Activated T-helper 2 cell treated with anti-CD3 and anti-CD28 coated beads, Interferon-gamma antibody, Interleukin-2, Interleukin-4, amounts not matched to agents 10 μg/mL and 5 μg/mL and 100 μg/mL, durations not matched to agents 14 hours and 24 hours and 36 hours (primary cell): ENCODE measurements at regions not wholly inside any gene's neighbourhood (a gene's known extent, or its start where the extent isn't known, plus 50 kb on each side); places are given as distances from the start of the nearest gene placed in this dataset.
"Not testable (repeated sequence)": the region's sequence is repeated elsewhere in the genome, so short reads cannot be mapped to it uniquely, and the experiment has no call there.

Source experiments
- DNase-seq: peaks from one replicate; pipeline ENCODE4 v3.0.0; 2021; ENCODE audit warnings: low spot score
- H3K27ac Mint-ChIP-seq: one replicate; pipeline ENCODE4 v1.8.0; 2021; ENCODE audit warnings: mixed read lengths
- H3K27me3 Mint-ChIP-seq: one replicate; pipeline ENCODE4 v1.8.0; 2021; ENCODE audit warnings: low read depth, mixed read lengths
- H3K36me3 Mint-ChIP-seq: one replicate; pipeline ENCODE4 v1.8.0; 2021; ENCODE audit warnings: low read depth, mixed read lengths
- H3K4me1 Mint-ChIP-seq: one replicate; pipeline ENCODE4 v1.8.0; 2021; ENCODE audit warnings: low read depth, mixed read lengths
- H3K4me3 Mint-ChIP-seq: one replicate; pipeline ENCODE4 v1.8.0; 2021; ENCODE audit warnings: low read depth, mild to moderate bottlenecking, moderate library complexity, mixed read lengths
- H3K9me3 Mint-ChIP-seq: one replicate; pipeline ENCODE4 v1.8.0; 2021; ENCODE audit warnings: mixed read lengths
- intact Hi-C: fragments of 100-400 bp; cut with micrococcal nuclease; formaldehyde crosslinking; loops from one replicate; pipeline ENCODE4 v1.15.1; 2023

DNA sequence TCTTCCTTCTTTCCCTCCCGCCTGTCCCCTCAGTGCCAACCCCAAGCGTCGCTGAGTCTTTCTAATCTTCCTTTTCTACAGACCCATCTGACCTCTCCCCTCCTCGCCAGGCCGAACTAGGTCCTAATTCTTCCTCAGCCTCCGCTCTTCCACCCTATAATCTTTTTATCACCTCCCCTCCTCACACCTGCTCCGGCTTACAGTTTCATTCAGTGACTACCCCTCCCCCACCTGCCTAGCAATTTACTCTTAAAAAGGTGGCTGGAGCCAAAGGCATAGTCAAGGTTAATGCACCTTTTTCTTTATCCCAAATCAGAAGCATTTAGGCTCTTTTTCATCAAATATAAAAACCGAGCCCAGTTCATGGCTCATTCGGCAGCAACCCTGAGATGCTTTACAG, 225.6 kb upstream of the DUSP10 start:
- H3K27me3 Mint-ChIP-seq, H3K27ac Mint-ChIP-seq, H3K4me1 Mint-ChIP-seq, H3K9me3 Mint-ChIP-seq, H3K36me3 Mint-ChIP-seq, H3K4me3 Mint-ChIP-seq, intact Hi-C loops, DNase-seq: not testable (repeated sequence)

DNA sequence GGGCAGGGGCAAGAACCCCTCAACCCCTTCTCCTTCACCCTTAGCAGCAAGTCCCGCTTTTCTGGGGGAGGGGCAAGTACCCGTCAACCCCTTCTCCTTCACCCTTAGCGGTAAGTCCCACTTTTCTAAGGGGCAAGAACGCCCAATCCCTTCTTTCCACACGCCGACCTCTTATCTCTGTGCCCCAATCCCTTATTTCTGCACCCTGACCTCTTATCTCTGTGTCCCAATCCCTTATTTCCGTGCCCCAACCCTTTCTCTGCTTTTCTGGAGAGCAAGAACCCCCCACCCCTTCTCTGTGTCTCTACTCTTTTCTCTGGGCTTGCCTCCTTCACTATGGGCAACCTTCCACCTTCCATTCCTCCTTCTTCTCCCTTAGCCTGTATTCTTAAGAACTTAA, 225.0 kb upstream of the DUSP10 start:
- H3K4me3 Mint-ChIP-seq, H3K4me1 Mint-ChIP-seq, DNase-seq, H3K27ac Mint-ChIP-seq, intact Hi-C loops, H3K36me3 Mint-ChIP-seq, H3K9me3 Mint-ChIP-seq, H3K27me3 Mint-ChIP-seq: not testable (repeated sequence)

DNA sequence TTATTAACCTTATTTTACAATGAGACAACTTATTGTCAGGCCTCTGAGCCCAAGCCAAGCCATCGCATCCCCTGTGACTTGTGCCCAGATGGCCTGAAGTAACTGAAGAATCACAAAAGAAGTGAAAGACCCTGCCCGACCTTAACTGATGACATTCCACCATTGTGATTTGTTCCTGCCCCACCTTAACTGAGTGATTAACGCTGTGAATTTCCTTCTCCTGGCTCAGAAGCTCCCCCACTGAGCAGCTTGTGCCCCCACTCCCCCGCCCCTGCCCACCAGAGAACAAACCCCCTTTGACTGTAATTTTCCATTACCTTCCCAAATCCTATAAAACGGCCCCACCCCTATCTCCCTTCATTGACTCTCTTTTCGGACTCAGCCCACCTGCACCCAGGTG, 224.0 kb upstream of the DUSP10 start:
- DNase-seq, H3K9me3 Mint-ChIP-seq, H3K4me3 Mint-ChIP-seq, H3K27ac Mint-ChIP-seq, H3K27me3 Mint-ChIP-seq, intact Hi-C loops, H3K36me3 Mint-ChIP-seq: not testable (repeated sequence)
- H3K4me1 Mint-ChIP-seq: peaks cover 14% of the 10 kb centered on the region

DNA sequence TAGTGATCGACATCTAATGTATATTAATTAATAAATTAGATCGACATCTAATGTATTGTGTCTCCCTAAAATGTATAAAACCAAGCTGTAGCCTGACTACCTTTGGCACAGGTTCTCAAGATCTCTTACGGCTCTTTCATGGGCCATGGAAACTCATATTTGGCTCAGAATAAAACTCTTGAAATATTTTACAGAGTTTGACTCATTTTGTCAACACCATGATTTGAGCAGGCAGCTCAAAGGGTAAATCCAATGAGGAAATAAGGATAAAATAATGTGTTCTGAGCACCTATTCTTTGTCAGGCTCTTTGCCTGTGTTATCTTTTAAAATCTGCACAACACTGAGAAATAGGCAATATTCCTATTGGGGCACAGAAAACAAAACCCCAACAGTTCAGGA, 223.4 kb upstream of the DUSP10 start:
- H3K27me3 Mint-ChIP-seq: no peaks in the 10 kb centered on the region
- H3K4me1 Mint-ChIP-seq: peaks cover 18% of the 10 kb centered on the region
- H3K27ac Mint-ChIP-seq: no peak overlapping the region
- H3K9me3 Mint-ChIP-seq: no peaks in the 10 kb centered on the region
- intact Hi-C loops: no loop called here
- H3K4me3 Mint-ChIP-seq: no peak overlapping the region
- H3K36me3 Mint-ChIP-seq: no peaks in the 10 kb centered on the region
- no peak for DNase-seq

DNA sequence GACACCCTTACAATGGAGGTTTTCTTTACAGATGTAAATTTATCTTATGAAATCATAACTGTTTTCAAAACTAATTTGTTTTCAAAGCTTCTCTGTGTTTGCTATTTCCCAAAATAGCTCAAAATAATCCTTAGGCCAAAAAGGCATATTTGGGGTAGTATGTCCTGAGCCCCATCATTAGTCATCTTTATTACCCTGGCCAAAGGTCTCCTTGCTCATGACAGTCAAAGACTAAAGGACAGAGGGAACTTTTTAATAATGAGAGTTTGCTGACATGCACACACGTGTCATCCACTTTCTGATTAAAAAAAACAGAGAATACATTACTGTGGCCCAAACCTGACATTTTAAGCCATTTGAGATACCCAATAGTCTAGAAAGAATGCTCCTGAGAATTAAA, 221.9 kb upstream of the DUSP10 start:
- Mint-ChIP-seq H3K27me3 (no peaks in the 10 kb centered on the region), H3K36me3 (no peaks in the 10 kb centered on the region), H3K27ac (no peak overlapping the region), H3K4me3 (no peak overlapping the region), H3K4me1 (peaks cover 18% of the 10 kb centered on the region), H3K9me3 (no peaks in the 10 kb centered on the region)
- intact Hi-C loops: loop anchor here (5.0 kb wide), 2 partner anchors 136 to 221 kb away; partner anchors contain the start of gene DUSP10
- no peak for DNase-seq

DNA sequence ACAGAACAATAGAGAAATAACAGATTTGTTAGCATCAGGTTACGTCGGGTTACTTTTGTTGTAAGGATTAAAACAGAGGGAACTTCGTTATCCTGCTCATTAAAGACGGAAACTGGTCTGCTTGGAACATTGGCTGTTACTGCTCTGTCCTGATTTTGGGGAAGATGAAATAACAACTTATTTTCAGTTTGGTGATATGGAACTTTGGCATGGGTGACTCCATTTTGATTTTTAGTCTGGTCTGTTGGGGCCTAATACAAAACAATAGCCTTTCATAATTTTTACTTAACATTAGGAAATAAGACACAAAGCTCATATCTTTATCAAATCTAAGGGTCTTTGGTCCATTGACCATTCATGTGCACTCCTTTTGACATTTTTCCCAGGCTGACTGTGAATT, 220.5 kb upstream of the DUSP10 start:
- H3K27ac Mint-ChIP-seq: peak overlapping the region; percentile 4
- peaks cover 3% of the 10 kb centered on the region for H3K36me3 Mint-ChIP-seq
- no peak for DNase-seq
- no peak overlapping the region for H3K4me3 Mint-ChIP-seq
- H3K4me1 Mint-ChIP-seq: peaks cover 21% of the 10 kb centered on the region
- no peaks in the 10 kb centered on the region for H3K27me3 Mint-ChIP-seq
- intact Hi-C loops: loop anchor here (5.0 kb wide), 2 partner anchors 135 to 220 kb away; partner anchors contain the start of gene DUSP10
- H3K9me3 Mint-ChIP-seq: peaks cover 5% of the 10 kb centered on the region

DNA sequence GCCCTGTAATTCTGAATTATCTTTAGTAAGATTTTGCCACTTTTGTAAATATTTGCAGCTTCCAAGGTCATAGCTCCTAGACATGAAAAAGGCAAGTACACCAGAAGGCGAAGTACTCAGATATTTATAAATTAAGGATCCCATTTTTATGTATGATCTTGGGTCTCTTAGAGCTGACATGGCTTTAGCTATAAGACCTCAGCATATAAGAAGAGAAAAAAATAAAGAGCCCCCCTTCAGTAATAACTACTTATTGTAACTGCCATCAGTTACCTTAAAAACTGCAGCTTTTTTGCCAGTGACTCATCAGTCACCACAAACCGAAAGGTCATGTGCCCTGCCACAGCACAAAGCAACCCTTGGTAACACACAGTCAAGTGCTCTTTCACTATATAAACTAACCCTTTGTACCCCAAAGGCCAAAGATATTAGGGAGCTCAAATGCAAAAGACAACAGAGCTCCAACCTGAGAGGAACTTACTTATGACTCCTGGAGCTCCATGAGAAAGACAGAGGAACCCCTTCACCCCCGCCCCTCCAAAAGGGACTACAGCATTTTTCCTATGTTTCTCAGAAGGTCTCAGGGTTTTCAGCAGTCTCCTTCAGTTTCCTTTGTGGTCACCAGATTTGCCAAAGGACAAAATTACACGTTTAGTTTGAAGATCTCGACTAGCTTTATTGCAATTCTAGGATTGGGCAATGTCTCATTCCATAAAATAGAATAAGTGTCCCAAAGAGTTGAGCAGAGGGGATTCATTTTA, 219.8 kb upstream of the DUSP10 start:
- H3K36me3 Mint-ChIP-seq: peaks cover 3% of the 10 kb centered on the region
- intact Hi-C loops: loop anchor here (2.0 to 5.0 kb wide), 3 partner anchors 33 to 219 kb away; partner anchors contain the start of gene DUSP10
- H3K4me1 Mint-ChIP-seq: peaks cover 21% of the 10 kb centered on the region
- peak; percentile 37 for DNase-seq
- H3K27me3 Mint-ChIP-seq: no peaks in the 10 kb centered on the region
- H3K27ac Mint-ChIP-seq: peak overlapping the region; percentile 4
- peaks cover 8% of the 10 kb centered on the region for H3K9me3 Mint-ChIP-seq
- H3K4me3 Mint-ChIP-seq: no peak overlapping the region

DNA sequence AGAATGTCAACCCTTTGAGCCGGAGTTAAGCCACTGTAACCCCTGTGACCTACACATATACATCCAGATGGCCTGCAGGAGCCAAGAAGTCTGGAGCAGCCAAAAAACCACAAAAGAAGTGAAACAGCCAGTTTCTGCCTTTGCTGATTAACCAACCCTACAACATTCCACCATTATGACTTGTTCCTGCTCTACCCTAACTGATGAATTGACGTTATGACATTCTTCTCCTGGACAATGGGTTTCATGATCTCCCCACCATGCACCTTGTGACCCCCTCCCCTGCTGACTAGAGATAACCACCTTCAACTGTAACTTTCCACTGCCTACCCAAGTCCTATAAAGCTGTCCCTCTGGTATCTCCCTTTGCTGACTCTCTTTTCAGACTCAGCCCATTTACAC, 216.3 kb upstream of the DUSP10 start:
- Mint-ChIP-seq H3K4me1 (peaks cover 21% of the 10 kb centered on the region), H3K9me3 (peaks cover 16% of the 10 kb centered on the region)
- H3K27ac Mint-ChIP-seq, H3K4me3 Mint-ChIP-seq, intact Hi-C loops, H3K36me3 Mint-ChIP-seq, H3K27me3 Mint-ChIP-seq, DNase-seq: not testable (repeated sequence)

DNA sequence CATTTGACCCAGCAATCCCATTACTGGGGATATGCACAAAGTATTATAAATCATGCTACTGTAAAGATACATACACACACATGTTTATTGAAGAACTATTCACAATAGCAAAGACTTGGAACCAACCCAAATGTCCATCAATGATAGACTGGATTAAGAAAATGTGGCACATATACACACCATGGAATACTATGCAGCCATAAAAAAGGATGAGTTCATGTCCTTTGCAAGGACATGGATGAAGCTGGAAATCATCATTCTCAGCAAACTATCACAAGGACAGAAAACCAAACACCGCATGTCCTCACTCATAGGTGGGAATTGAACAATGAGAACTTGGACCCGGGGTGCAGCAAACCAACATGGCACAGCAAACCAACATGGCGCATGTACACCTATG, 215.5 kb upstream of the DUSP10 start:
- H3K36me3 Mint-ChIP-seq, H3K4me3 Mint-ChIP-seq, H3K27ac Mint-ChIP-seq, intact Hi-C loops, DNase-seq, H3K27me3 Mint-ChIP-seq: not testable (repeated sequence)
- Mint-ChIP-seq H3K9me3 (peaks cover 16% of the 10 kb centered on the region), H3K4me1 (peaks cover 19% of the 10 kb centered on the region)

DNA sequence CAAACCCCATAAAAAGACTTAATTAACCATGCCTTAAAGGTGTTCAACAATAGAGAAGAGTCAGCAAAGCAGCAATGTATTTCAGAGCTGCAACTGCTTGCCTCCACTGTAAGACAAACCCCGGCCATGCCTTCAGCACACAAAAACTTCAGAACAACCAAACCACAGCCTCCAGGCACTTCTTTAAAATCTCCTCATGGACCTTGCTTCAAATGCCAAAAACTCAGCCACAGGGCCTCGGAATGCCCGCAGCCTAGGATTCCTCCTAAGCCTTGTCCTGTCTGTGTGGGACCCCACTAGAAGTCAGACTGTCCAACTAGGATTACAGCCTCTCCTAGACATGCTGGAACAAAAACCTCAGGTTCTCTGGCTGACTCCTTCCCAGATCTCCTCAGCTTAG, 208.1 kb upstream of the DUSP10 start:
- no peaks in the 10 kb centered on the region for H3K4me1 Mint-ChIP-seq
- intact Hi-C loops: no loop called here
- DNase-seq: no peak
- peaks cover 5% of the 10 kb centered on the region for H3K27me3 Mint-ChIP-seq
- H3K36me3 Mint-ChIP-seq: no peaks in the 10 kb centered on the region
- peaks cover 6% of the 10 kb centered on the region for H3K9me3 Mint-ChIP-seq
- no peak overlapping the region for H3K4me3 Mint-ChIP-seq
- H3K27ac Mint-ChIP-seq: no peak overlapping the region

DNA sequence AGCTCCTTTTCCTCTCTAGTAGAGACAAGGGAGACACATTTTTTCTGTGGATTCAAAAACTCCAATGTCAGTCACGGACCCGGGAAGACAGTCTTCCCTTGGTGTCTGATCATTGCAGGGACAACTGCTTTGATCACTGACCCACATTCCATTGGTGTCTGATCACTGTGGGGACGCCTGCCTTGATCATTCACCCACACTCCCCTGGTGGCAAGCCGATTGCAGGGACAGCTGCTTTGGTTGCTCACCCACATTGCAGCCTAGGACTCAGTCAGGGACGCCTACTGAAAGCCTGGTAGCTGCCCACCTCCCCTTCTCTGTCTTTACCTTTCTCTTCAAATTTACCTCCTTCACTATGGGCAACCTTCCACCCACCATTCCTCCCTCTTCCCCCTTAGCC, 206.6 kb upstream of the DUSP10 start:
- intact Hi-C loops: no loop called here
- peaks cover 17% of the 10 kb centered on the region for H3K9me3 Mint-ChIP-seq
- H3K36me3 Mint-ChIP-seq: no peaks in the 10 kb centered on the region
- no peak overlapping the region for H3K27ac Mint-ChIP-seq
- H3K27me3 Mint-ChIP-seq: peaks cover 1% of the 10 kb centered on the region
- H3K4me3 Mint-ChIP-seq: no peak overlapping the region
- H3K4me1 Mint-ChIP-seq: no peaks in the 10 kb centered on the region
- DNase-seq: no peak

DNA sequence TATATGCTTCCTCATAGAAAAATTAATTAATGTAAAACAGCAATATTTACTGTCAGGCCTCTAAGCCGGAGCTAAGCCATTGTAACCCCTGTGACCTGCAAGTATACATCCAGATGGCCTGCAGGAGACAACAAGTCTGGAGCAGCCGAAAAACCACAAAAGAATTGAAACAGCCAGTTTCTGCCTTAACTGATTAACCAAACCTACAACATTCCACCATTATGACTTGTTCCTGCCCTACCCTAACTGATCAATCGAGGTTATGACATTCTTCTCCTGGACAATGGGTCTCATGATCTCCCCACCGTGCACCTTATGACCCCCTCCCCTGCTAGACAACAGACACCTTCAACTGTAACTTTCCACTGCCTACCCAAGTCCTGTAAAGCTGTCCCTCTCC, 205.8 kb upstream of the DUSP10 start:
- no peak overlapping the region for H3K4me3 Mint-ChIP-seq
- H3K36me3 Mint-ChIP-seq: no peaks in the 10 kb centered on the region
- no peak overlapping the region for H3K27ac Mint-ChIP-seq
- H3K4me1 Mint-ChIP-seq: no peaks in the 10 kb centered on the region
- H3K9me3 Mint-ChIP-seq: peaks cover 17% of the 10 kb centered on the region
- H3K27me3 Mint-ChIP-seq: peaks cover 2% of the 10 kb centered on the region
- intact Hi-C loops: no loop called here
- DNase-seq: no peak

DNA sequence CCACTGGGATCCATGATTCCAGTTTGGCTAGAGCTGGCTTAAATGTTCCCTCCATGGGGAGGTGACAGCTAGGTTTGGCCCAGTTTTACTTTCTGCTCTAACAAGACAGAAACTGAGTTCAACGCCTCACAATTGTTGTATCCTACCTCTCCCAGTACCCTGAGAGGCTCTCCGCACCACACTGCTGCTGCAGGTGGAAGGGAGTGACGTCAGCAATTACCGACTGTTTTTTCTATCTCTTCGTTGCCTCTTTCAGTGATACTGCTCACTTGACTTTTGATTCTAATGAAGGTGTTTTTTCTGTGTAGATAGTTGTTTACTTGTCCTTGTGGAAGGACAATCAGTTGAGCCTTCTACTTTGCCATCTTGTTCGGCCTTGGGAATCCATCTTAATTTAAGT, 204.9 kb upstream of the DUSP10 start:
- Mint-ChIP-seq H3K36me3 (no peaks in the 10 kb centered on the region), H3K4me3 (no peak overlapping the region), H3K4me1 (no peaks in the 10 kb centered on the region), H3K27me3 (peaks cover 2% of the 10 kb centered on the region), H3K9me3 (peaks cover 17% of the 10 kb centered on the region), H3K27ac (no peak overlapping the region)
- intact Hi-C loops: no loop called here
- DNase-seq: no peak
